Activated T-helper 2 cell treated with anti-CD3 and anti-CD28 coated beads, Interferon-gamma antibody, Interleukin-2, Interleukin-4, amounts not matched to agents 10 μg/mL and 5 μg/mL and 100 μg/mL, durations not matched to agents 14 hours and 24 hours and 36 hours (primary cell): ENCODE measurements at regions not wholly inside any gene's neighbourhood (a gene's known extent, or its start where the extent isn't known, plus 50 kb on each side); places are given as distances from the start of the nearest gene placed in this dataset.
"Not testable (repeated sequence)": the region's sequence is repeated elsewhere in the genome, so short reads cannot be mapped to it uniquely, and the experiment has no call there.

Source experiments
- DNase-seq: peaks from one replicate; pipeline ENCODE4 v3.0.0; 2021; ENCODE audit warnings: low spot score
- H3K27ac Mint-ChIP-seq: one replicate; pipeline ENCODE4 v1.8.0; 2021; ENCODE audit warnings: mixed read lengths
- H3K27me3 Mint-ChIP-seq: one replicate; pipeline ENCODE4 v1.8.0; 2021; ENCODE audit warnings: low read depth, mixed read lengths
- H3K36me3 Mint-ChIP-seq: one replicate; pipeline ENCODE4 v1.8.0; 2021; ENCODE audit warnings: low read depth, mixed read lengths
- H3K4me1 Mint-ChIP-seq: one replicate; pipeline ENCODE4 v1.8.0; 2021; ENCODE audit warnings: low read depth, mixed read lengths
- H3K4me3 Mint-ChIP-seq: one replicate; pipeline ENCODE4 v1.8.0; 2021; ENCODE audit warnings: low read depth, mild to moderate bottlenecking, moderate library complexity, mixed read lengths
- H3K9me3 Mint-ChIP-seq: one replicate; pipeline ENCODE4 v1.8.0; 2021; ENCODE audit warnings: mixed read lengths
- intact Hi-C: fragments of 100-400 bp; cut with micrococcal nuclease; formaldehyde crosslinking; loops from one replicate; pipeline ENCODE4 v1.15.1; 2023

GRCh38 chr2:117571590-117572349 is 242.7 kb upstream of the DDX18 start:
- Mint-ChIP-seq H3K27me3 (no peaks in the 10 kb centered on the region), H3K36me3 (no peaks in the 10 kb centered on the region), H3K9me3 (peaks cover 18% of the 10 kb centered on the region), H3K4me1 (no peaks in the 10 kb centered on the region), H3K4me3 (no peak overlapping the region), H3K27ac (no peak overlapping the region)
- DNase-seq = no peak
- intact Hi-C loops = no loop called here

GRCh38 chr2:117587310-117587709 is 227.2 kb upstream of the DDX18 start:
- peaks cover 9% of the 10 kb centered on the region for H3K9me3 Mint-ChIP-seq
- no peak overlapping the region for H3K27ac Mint-ChIP-seq
- no peaks in the 10 kb centered on the region for H3K36me3 Mint-ChIP-seq
- H3K4me3 Mint-ChIP-seq = no peak overlapping the region
- H3K27me3 Mint-ChIP-seq = no peaks in the 10 kb centered on the region
- intact Hi-C loops = no loop called here
- no peaks in the 10 kb centered on the region for H3K4me1 Mint-ChIP-seq
- DNase-seq = no peak

- H3K36me3 Mint-ChIP-seq = no peaks in the 10 kb centered on the region
- intact Hi-C loops = no loop called here
- DNase-seq = no peak
- no peaks in the 10 kb centered on the region for H3K4me1 Mint-ChIP-seq
- peaks cover 10% of the 10 kb centered on the region for H3K9me3 Mint-ChIP-seq
- H3K27ac Mint-ChIP-seq = no peak overlapping the region
- no peak overlapping the region for H3K4me3 Mint-ChIP-seq
- no peaks in the 10 kb centered on the region for H3K27me3 Mint-ChIP-seq
These were observed 211.4 kb upstream of the DDX18 start for GRCh38 chr2:117603060-117603459.

- Mint-ChIP-seq H3K4me1 (no peaks in the 10 kb centered on the region), H3K27me3 (no peaks in the 10 kb centered on the region), H3K27ac (no peak overlapping the region), H3K4me3 (no peak overlapping the region), H3K36me3 (no peaks in the 10 kb centered on the region), H3K9me3 (peaks cover 9% of the 10 kb centered on the region)
- intact Hi-C loops = no loop called here
- DNase-seq = no peak
These were observed 210.9 kb upstream of the DDX18 start for GRCh38 chr2:117603567-117603966.

DNA sequence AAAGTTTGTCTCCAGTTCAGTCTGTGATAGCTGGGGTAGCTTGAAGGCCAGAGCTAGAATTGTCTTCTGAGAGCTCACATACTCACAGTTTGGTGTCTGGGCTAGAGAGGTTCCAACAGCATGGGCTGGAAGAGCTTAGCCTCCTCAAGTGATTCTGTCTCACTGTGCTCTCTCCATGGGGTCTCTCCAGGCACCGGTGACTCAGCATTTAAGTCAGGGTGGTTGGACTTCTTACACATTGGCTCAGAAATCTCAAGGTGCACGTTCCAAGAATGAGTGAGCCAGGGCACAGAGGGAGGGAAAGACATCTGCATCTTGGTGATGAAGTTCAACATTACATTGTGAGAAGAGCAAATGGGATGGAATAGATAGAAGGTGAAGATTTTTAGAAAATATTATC is 207.3 kb upstream of the DDX18 start:
- intact Hi-C loops = no loop called here
- Mint-ChIP-seq H3K27me3 (no peaks in the 10 kb centered on the region), H3K27ac (no peak overlapping the region), H3K4me1 (no peaks in the 10 kb centered on the region), H3K9me3 (no peaks in the 10 kb centered on the region), H3K36me3 (no peaks in the 10 kb centered on the region), H3K4me3 (no peak overlapping the region)
- no peak for DNase-seq

- Mint-ChIP-seq H3K27me3 (no peaks in the 10 kb centered on the region), H3K27ac (no peak overlapping the region), H3K9me3 (no peaks in the 10 kb centered on the region), H3K4me3 (no peak overlapping the region), H3K36me3 (no peaks in the 10 kb centered on the region), H3K4me1 (no peaks in the 10 kb centered on the region)
- no peak for DNase-seq
- intact Hi-C loops = no loop called here
These were observed 201.4 kb upstream of the DDX18 start for GRCh38 chr2:117613101-117613500.

- Mint-ChIP-seq H3K36me3 (no peaks in the 10 kb centered on the region), H3K4me3 (no peak overlapping the region), H3K9me3 (no peaks in the 10 kb centered on the region), H3K4me1 (no peaks in the 10 kb centered on the region), H3K27ac (no peak overlapping the region), H3K27me3 (no peaks in the 10 kb centered on the region)
- intact Hi-C loops = no loop called here
- no peak for DNase-seq
These were observed 200.2 kb upstream of the DDX18 start for GRCh38 chr2:117614296-117614695.

DNA sequence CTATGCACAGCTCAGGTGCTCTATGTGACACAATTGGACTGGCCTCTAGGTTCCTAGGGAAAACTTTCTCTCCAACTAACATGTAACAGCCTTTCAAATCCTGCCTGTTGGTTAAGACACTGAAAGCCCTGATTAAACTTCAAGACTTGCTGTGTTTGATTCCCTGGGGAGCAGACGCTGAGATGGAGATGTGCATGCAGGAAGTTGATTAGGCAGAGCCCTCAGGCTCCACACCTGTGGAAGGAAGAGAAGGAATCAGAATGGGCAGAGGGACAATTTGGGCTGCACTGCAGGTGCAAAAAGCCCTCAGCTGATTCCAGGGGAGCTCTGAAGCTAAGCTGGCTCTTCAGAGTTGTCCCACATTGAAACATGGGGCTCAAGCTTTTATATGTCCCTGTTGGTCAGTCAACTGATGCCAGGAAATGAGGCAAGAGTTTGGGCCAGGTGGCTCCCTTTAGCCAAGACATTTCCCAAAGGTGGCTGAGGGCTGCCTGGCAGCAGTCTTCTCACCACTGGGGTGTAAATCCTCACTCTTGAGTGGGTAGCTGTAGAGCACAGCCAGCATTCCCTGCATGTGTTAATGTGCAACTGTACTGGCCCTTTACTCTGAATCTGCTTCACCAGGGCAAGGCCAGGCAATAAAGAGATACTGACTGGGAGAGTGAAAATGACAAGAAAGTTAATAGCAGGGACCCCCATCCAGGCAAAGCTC is 199.5 kb upstream of the DDX18 start:
- Mint-ChIP-seq H3K36me3 (no peaks in the 10 kb centered on the region), H3K27me3 (no peaks in the 10 kb centered on the region), H3K4me3 (no peak overlapping the region), H3K4me1 (no peaks in the 10 kb centered on the region), H3K9me3 (peaks cover under 1% of the 10 kb centered on the region), H3K27ac (no peak overlapping the region)
- intact Hi-C loops = no loop called here
- no peak for DNase-seq

GRCh38 chr2:117618607-117619006 is 195.9 kb upstream of the DDX18 start:
- no peak overlapping the region for H3K27ac Mint-ChIP-seq
- H3K4me1 Mint-ChIP-seq = no peaks in the 10 kb centered on the region
- H3K36me3 Mint-ChIP-seq = no peaks in the 10 kb centered on the region
- peaks cover 6% of the 10 kb centered on the region for H3K9me3 Mint-ChIP-seq
- intact Hi-C loops = no loop called here
- no peak for DNase-seq
- no peaks in the 10 kb centered on the region for H3K27me3 Mint-ChIP-seq
- H3K4me3 Mint-ChIP-seq = no peak overlapping the region

DNA sequence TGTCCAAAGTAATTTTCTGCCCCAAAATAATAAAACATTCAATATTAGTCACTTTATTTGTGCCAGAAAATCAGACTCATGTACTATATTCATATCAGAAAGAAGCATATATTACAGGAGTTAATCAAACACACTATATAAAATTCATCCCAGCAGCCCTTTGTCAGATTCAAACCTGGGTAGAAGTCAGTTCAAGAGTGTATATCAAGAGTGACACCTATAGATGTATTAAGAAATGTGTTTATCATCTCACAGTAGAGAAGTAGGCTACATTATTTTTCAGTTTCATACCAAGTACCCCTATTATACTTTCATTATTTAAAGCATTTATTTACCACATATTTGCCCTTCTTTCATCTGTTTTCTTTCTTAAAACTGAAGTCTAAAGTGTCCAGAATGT is 193.2 kb upstream of the DDX18 start:
- no peak overlapping the region for H3K27ac Mint-ChIP-seq
- DNase-seq = no peak
- H3K36me3 Mint-ChIP-seq = no peaks in the 10 kb centered on the region
- no peaks in the 10 kb centered on the region for H3K4me1 Mint-ChIP-seq
- peaks cover 6% of the 10 kb centered on the region for H3K9me3 Mint-ChIP-seq
- no peak overlapping the region for H3K4me3 Mint-ChIP-seq
- no peaks in the 10 kb centered on the region for H3K27me3 Mint-ChIP-seq
- intact Hi-C loops = no loop called here

GRCh38 chr2:117623175-117623574 is 191.3 kb upstream of the DDX18 start:
- H3K27ac Mint-ChIP-seq, H3K4me3 Mint-ChIP-seq, H3K9me3 Mint-ChIP-seq, H3K27me3 Mint-ChIP-seq, H3K36me3 Mint-ChIP-seq, intact Hi-C loops, DNase-seq, H3K4me1 Mint-ChIP-seq: not testable (repeated sequence)

- Mint-ChIP-seq H3K4me3 (no peak overlapping the region), H3K27me3 (no peaks in the 10 kb centered on the region), H3K36me3 (no peaks in the 10 kb centered on the region), H3K9me3 (no peaks in the 10 kb centered on the region), H3K27ac (no peak overlapping the region), H3K4me1 (no peaks in the 10 kb centered on the region)
- DNase-seq = no peak
- intact Hi-C loops = no loop called here
These were observed 183.1 kb upstream of the DDX18 start for GRCh38 chr2:117631152-117631945.

GRCh38 chr2:117635481-117635880 is 179.0 kb upstream of the DDX18 start:
- H3K4me3 Mint-ChIP-seq = no peak overlapping the region
- no peaks in the 10 kb centered on the region for H3K27me3 Mint-ChIP-seq
- H3K9me3 Mint-ChIP-seq = no peaks in the 10 kb centered on the region
- no peaks in the 10 kb centered on the region for H3K36me3 Mint-ChIP-seq
- H3K4me1 Mint-ChIP-seq = no peaks in the 10 kb centered on the region
- intact Hi-C loops = no loop called here
- no peak for DNase-seq
- no peak overlapping the region for H3K27ac Mint-ChIP-seq
